ACC112 (cell line): ENCODE measurements at regions not wholly inside any gene's neighbourhood (a gene's known extent, or its start where the extent isn't known, plus 50 kb on each side); places are given as distances from the start of the nearest gene placed in this dataset.

ENCODE experiments used
- H2AFZ ChIP-seq: fragments of 200-600 bp; sonication (generic); one replicate; pipeline ENCODE4 v1.6.0; 2017; ENCODE audit warnings: antibody characterized with exemption, low read length; ENCODE audit not compliant: unreplicated experiment
- H3K27ac ChIP-seq: fragments of 200-600 bp; sonication (generic); 2 replicates; pipeline ENCODE4 v1.5.1; 2014; ENCODE audit warnings: low read depth, mild to moderate bottlenecking, antibody characterized with exemption, low read length, moderate library complexity
- H3K27me3 ChIP-seq: fragments of 200-600 bp; sonication (generic); 2 replicates; pipeline ENCODE4 v1.6.1; 2014; ENCODE audit warnings: mild to moderate bottlenecking, antibody characterized with exemption, low read length, moderate library complexity, mixed read lengths; ENCODE audit not compliant: insufficient read depth
- H3K36me3 ChIP-seq: fragments of 200-600 bp; sonication (generic); 2 replicates; pipeline ENCODE4 v1.6.1; 2016; ENCODE audit warnings: mild to moderate bottlenecking, antibody characterized with exemption, low read length, moderate library complexity, mixed read lengths; ENCODE audit not compliant: insufficient read depth
- H3K4me1 ChIP-seq: fragments of 200-600 bp; sonication (generic); one replicate; pipeline ENCODE4 v1.6.1; 2016; ENCODE audit warnings: low read length, mixed read lengths; ENCODE audit not compliant: insufficient read depth, unreplicated experiment, control insufficient read depth
- H3K4me3 ChIP-seq: fragments of 200-600 bp; sonication (generic); 2 replicates; pipeline ENCODE4 v1.5.1; 2014; ENCODE audit warnings: mild to moderate bottlenecking, low read depth, low read length
- H3K79me2 ChIP-seq: fragments of 200-600 bp; sonication (generic); one replicate; pipeline ENCODE4 v1.6.0; 2016; ENCODE audit warnings: low read length; ENCODE audit not compliant: control insufficient read depth, unreplicated experiment, insufficient read depth

- Histone ChIP-seq H3K36me3 (no peaks in the 10 kb centered on the region), H3K27ac (no peak overlapping the region), H3K27me3 (peaks cover 26% of the 10 kb centered on the region), H3K79me2 (no peaks in the 10 kb centered on the region), H3K4me1 (no peaks in the 10 kb centered on the region), H2AFZ (no peak overlapping the region), H3K4me3 (no peak overlapping the region)
Measured at GRCh38 chr2:7116511-7116910, 199.3 kb downstream of the RNF144A start.

- Histone ChIP-seq H3K27me3 (peaks cover 26% of the 10 kb centered on the region), H3K27ac (no peak overlapping the region)
Measured at GRCh38 chr2:7117076-7117475, 199.9 kb downstream of the RNF144A start.

GRCh38 chr2:7118606-7119131 is 201.5 kb downstream of the RNF144A start:
- H3K36me3 ChIP-seq = no peaks in the 10 kb centered on the region
- no peak overlapping the region for H2AFZ ChIP-seq
- H3K4me1 ChIP-seq = no peaks in the 10 kb centered on the region
- peaks cover 24% of the 10 kb centered on the region for H3K27me3 ChIP-seq
- H3K79me2 ChIP-seq = no peaks in the 10 kb centered on the region
- H3K27ac ChIP-seq = no peak overlapping the region
- no peak overlapping the region for H3K4me3 ChIP-seq

More at GRCh38 chr2:7117076-7117475, 199.9 kb downstream of the RNF144A start:
- H3K4me3 ChIP-seq = no peak overlapping the region
- no peak overlapping the region for H2AFZ ChIP-seq
- no peaks in the 10 kb centered on the region for H3K36me3 ChIP-seq
- no peaks in the 10 kb centered on the region for H3K4me1 ChIP-seq
- no peaks in the 10 kb centered on the region for H3K79me2 ChIP-seq

GRCh38 chr2:7119132-7119835 is 202.1 kb downstream of the RNF144A start:
- peaks cover 25% of the 10 kb centered on the region for H3K27me3 ChIP-seq
- no peaks in the 10 kb centered on the region for H3K36me3 ChIP-seq
- no peak overlapping the region for H3K27ac ChIP-seq
- no peaks in the 10 kb centered on the region for H3K79me2 ChIP-seq
- H3K4me3 ChIP-seq = no peak overlapping the region
- no peaks in the 10 kb centered on the region for H3K4me1 ChIP-seq
- no peak overlapping the region for H2AFZ ChIP-seq

DNA sequence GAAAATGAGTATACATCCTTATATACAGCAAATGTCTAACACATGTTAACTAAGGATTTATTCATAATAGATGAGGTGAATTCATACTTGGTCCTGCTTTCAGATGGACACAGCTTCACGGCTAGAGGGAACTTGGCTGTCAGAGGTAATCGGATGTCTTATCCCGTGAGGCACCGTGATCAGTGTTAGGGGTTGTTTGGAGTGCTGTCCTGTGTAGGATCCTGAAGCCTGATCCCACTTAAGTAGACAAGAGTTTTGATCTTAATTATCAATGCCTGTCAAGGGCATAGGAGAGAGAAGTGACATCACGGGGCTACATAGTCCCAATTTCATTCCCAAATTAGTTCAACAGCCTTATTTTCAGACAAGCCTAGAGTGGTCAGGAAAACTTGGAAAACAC is 204.6 kb downstream of the RNF144A start:
- Histone ChIP-seq H3K27me3 (peaks cover 8% of the 10 kb centered on the region; the same call in 1 of the 2 replicates), H3K27ac (no peak overlapping the region), H3K79me2 (no peaks in the 10 kb centered on the region), H2AFZ (no peak overlapping the region), H3K36me3 (no peaks in the 10 kb centered on the region), H3K4me3 (no peak overlapping the region), H3K4me1 (no peaks in the 10 kb centered on the region)

GRCh38 chr2:7127156-7127555 is 209.9 kb downstream of the RNF144A start:
- no peak overlapping the region for H2AFZ ChIP-seq
- H3K4me3 ChIP-seq = no peak overlapping the region
- no peak overlapping the region for H3K27ac ChIP-seq
- H3K4me1 ChIP-seq = no peaks in the 10 kb centered on the region
- no peaks in the 10 kb centered on the region for H3K36me3 ChIP-seq
- H3K27me3 ChIP-seq = peaks cover 8% of the 10 kb centered on the region; the same call in 1 of the 2 replicates
- H3K79me2 ChIP-seq = no peaks in the 10 kb centered on the region

DNA sequence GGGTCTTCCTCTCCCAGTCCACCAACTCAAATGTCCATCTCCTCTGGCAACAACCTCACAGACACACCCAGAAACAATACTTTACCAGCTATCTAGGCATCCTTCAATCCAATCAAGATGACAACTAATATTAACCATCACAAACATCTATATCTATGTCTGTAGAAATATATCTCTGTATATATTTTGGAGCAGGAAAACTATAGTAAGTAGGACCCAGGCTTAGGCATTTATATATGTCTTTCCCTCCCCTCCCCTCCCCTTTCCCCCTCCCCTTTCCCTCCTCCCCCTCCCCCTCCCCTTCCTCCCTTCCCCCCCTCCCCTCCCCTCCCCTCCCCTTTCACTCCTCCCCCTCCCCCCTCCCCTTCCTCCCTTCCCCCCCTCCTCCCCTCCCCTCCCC is 210.5 kb downstream of the RNF144A start:
- H2AFZ ChIP-seq = no peak overlapping the region
- H3K36me3 ChIP-seq = no peaks in the 10 kb centered on the region
- H3K79me2 ChIP-seq = no peaks in the 10 kb centered on the region

GRCh38 chr2:7131261-7131660 is 214.0 kb downstream of the RNF144A start:
- Histone ChIP-seq H2AFZ (no peak overlapping the region), H3K4me1 (no peaks in the 10 kb centered on the region), H3K4me3 (no peak overlapping the region), H3K27me3 (peaks cover 3% of the 10 kb centered on the region; the same call in 1 of the 2 replicates), H3K27ac (no peak overlapping the region), H3K79me2 (no peaks in the 10 kb centered on the region), H3K36me3 (no peaks in the 10 kb centered on the region)

More for the DNA sequence above, 210.5 kb downstream of the RNF144A start:
- H3K27ac ChIP-seq = no peak overlapping the region
- H3K4me1 ChIP-seq = no peaks in the 10 kb centered on the region
- no peak overlapping the region for H3K4me3 ChIP-seq
- H3K27me3 ChIP-seq = peaks cover 8% of the 10 kb centered on the region; the same call in 1 of the 2 replicates

DNA sequence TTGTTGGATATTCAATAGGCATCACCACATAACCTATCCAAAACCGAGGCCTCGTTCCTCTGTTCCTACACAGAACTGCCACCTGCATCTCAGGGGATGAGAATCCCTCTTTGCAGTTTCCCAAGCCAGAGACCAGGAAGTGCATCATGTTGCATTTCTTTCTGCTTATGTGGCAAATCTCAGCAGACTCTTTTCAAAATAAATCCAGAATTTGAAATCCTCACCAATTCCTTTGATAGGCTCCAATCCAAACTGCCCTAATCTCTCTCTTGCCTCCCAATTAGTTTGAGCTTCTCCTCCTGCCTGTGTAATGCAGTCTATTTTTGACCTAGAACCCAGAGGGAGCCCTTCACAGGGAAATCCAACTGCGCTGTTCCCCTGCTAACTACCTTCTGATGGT is 215.5 kb downstream of the RNF144A start:
- H3K36me3 ChIP-seq = no peaks in the 10 kb centered on the region
- no peaks in the 10 kb centered on the region for H3K79me2 ChIP-seq
- no peaks in the 10 kb centered on the region for H3K4me1 ChIP-seq
- no peak overlapping the region for H3K27ac ChIP-seq
- peaks cover 3% of the 10 kb centered on the region; the same call in 1 of the 2 replicates for H3K27me3 ChIP-seq
- H3K4me3 ChIP-seq = no peak overlapping the region
- H2AFZ ChIP-seq = no peak overlapping the region

- Histone ChIP-seq H3K27ac (no peak overlapping the region), H2AFZ (no peak overlapping the region), H3K4me3 (no peak overlapping the region), H3K79me2 (no peaks in the 10 kb centered on the region), H3K27me3 (peaks cover 3% of the 10 kb centered on the region; the same call in 1 of the 2 replicates), H3K4me1 (no peaks in the 10 kb centered on the region), H3K36me3 (no peaks in the 10 kb centered on the region)
Measured at GRCh38 chr2:7133521-7133920, 216.3 kb downstream of the RNF144A start.

- Histone ChIP-seq H3K27me3 (peaks cover 5% of the 10 kb centered on the region; the same call in 1 of the 2 replicates), H3K27ac (no peak overlapping the region), H3K79me2 (no peaks in the 10 kb centered on the region), H3K4me1 (no peaks in the 10 kb centered on the region), H3K36me3 (no peaks in the 10 kb centered on the region), H3K4me3 (no peak overlapping the region), H2AFZ (no peak overlapping the region)
Measured at GRCh38 chr2:7140306-7140705, 223.1 kb downstream of the RNF144A start.
